ENCODE measurements at regions not wholly inside any gene's neighbourhood (a gene's known extent, or its start where the extent isn't known, plus 50 kb on each side); places are given as distances from the start of the nearest gene placed in this dataset.
A peak's percentile ranks its signal among the peaks of the same experiment; 100 is the strongest.

DNA sequence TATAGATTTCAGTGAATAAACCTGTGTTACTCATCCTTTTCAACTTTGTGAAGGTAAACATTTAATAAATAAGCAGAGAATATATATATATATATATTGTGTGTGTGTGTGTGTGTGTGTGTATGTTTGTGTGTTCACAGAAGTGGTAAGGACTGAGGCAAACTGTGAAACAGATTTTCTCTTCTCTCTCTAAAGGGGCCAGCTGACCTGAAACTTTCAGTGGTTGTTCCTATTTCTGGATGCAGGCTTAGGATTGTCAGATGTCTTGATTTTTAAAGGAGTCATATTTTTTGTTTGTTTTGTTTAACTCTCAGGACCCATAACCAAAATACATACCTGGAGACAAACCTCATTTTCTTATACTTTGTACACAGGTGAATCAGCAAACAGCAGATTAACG is 714.9 kb upstream of the MEF2C start:
- POLR2A ChIA-PET (ENCODE audit: low non-redundant PET) = no interaction called here
- no peak overlapping the region for H3K27ac ChIP-seq
- DNase-seq (ENCODE audit: low spot score) = no peak
- CTCF ChIA-PET = no interaction called here
- TF ChIP-seq, protein P1, sequence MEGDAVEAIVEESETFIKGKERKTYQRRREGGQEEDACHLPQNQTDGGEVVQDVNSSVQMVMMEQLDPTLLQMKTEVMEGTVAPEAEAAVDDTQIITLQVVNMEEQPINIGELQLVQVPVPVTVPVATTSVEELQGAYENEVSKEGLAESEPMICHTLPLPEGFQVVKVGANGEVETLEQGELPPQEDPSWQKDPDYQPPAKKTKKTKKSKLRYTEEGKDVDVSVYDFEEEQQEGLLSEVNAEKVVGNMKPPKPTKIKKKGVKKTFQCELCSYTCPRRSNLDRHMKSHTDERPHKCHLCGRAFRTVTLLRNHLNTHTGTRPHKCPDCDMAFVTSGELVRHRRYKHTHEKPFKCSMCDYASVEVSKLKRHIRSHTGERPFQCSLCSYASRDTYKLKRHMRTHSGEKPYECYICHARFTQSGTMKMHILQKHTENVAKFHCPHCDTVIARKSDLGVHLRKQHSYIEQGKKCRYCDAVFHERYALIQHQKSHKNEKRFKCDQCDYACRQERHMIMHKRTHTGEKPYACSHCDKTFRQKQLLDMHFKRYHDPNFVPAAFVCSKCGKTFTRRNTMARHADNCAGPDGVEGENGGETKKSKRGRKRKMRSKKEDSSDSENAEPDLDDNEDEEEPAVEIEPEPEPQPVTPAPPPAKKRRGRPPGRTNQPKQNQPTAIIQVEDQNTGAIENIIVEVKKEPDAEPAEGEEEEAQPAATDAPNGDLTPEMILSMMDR (conservative IDR thresholded peaks at IDR 0.05; ENCODE audit: low read depth) = no peak

- no peak for DNase-seq (ENCODE audit: low spot score)
- no peak overlapping the region for H3K27ac ChIP-seq
- TF ChIP-seq, protein P1 (conservative IDR thresholded peaks at IDR 0.05; ENCODE audit: low read depth) = no peak
- ChIA-PET POLR2A (ENCODE audit: low non-redundant PET) (no interaction called here), CTCF (no interaction called here)
Measured at GRCh38 chr5:89596821-89597220, 713.8 kb upstream of the MEF2C start.

DNA sequence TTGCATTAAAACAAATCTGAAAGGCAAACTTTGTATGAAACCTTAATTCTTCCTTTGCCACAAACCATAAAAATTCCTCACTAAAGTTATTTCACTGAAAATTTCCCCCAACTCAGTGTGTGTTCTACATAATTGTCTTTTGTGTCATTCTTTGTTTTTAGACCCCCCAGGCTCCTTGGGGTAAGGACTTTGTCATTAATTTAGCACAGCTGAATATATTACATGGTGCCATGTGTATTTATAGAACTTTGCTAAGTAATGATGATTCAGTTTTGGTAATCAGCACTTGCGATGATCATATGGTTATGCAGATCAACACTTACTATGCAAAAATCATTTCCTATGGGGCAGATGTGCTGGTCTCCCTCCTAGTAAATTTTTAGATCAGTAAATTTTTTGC is 712.1 kb upstream of the MEF2C start:
- TF ChIP-seq, protein P1 (conservative IDR thresholded peaks at IDR 0.05; ENCODE audit: low read depth) = no peak
- POLR2A ChIA-PET (ENCODE audit: low non-redundant PET) = no interaction called here
- no peak overlapping the region for H3K27ac ChIP-seq
- DNase-seq (ENCODE audit: low spot score) = no peak
- CTCF ChIA-PET = no interaction called here

- ChIA-PET CTCF (interaction anchor here (0.5 kb wide), 1 partner anchor 678 kb away, joined by 3 read pairs; no protein-coding TSS in a partner anchor), POLR2A (ENCODE audit: low non-redundant PET) (no interaction called here)
- H3K27ac ChIP-seq = no peak overlapping the region
- TF ChIP-seq, protein P1 (conservative IDR thresholded peaks at IDR 0.05; ENCODE audit: low read depth) = no peak
- peak; percentile 96 for DNase-seq (ENCODE audit: low spot score)
Measured at GRCh38 chr5:89584339-89584956, 701.5 kb upstream of the MEF2C start.

GRCh38 chr5:89583534-89583933 is 700.5 kb upstream of the MEF2C start:
- POLR2A ChIA-PET (ENCODE audit: low non-redundant PET) = no interaction called here

GRCh38 chr5:89582768-89583339 is 699.9 kb upstream of the MEF2C start:
- H3K27ac ChIP-seq = no peak overlapping the region
- CTCF ChIA-PET = no interaction called here
- POLR2A ChIA-PET (ENCODE audit: low non-redundant PET) = no interaction called here
- peak; percentile 19 for DNase-seq (ENCODE audit: low spot score)
- TF ChIP-seq, protein P1 (conservative IDR thresholded peaks at IDR 0.05; ENCODE audit: low read depth) = no peak

More at GRCh38 chr5:89583534-89583933, 700.5 kb upstream of the MEF2C start:
- CTCF ChIA-PET = no interaction called here
- no peak for DNase-seq (ENCODE audit: low spot score)
- TF ChIP-seq, protein P1 (conservative IDR thresholded peaks at IDR 0.05; ENCODE audit: low read depth) = no peak
- no peak overlapping the region for H3K27ac ChIP-seq
